ENCODE measurements at regions not wholly inside any gene's neighbourhood (a gene's known extent, or its start where the extent isn't known, plus 50 kb on each side); places are given as distances from the start of the nearest gene placed in this dataset.

- no peak for TF ChIP-seq POLR2AphosphoS5 (IDR thresholded peaks at IDR 0.05; ENCODE audit: borderline replicate concordance, low read depth, low read length)
- TF ChIP-seq EZH2 (IDR thresholded peaks at IDR 0.05): no peak
These were observed 238.5 kb upstream of the GALNT17 start for GRCh38 chr7:70893422-70893821.

Data from SK-N-MC (cell line).